SU-DHL-6 (cell line): ENCODE measurements at regions not wholly inside any gene's neighbourhood (a gene's known extent, or its start where the extent isn't known, plus 50 kb on each side); places are given as distances from the start of the nearest gene placed in this dataset.

Source experiments
- CTCF ChIP-seq: fragments of 200-600 bp; sonication (generic); IDR thresholded peaks from one replicate; pipeline ENCODE4 v1.5.1; 2017; ENCODE audit warnings: antibody characterized with exemption, mild to moderate bottlenecking, low read length, moderate library complexity; ENCODE audit not compliant: insufficient read depth, poor library complexity, severe bottlenecking
- EZH2phosphoT487 ChIP-seq: fragments of 200-600 bp; sonication (generic), shearing (Covaris generic); conservative IDR thresholded peaks from 2 replicates; pipeline ENCODE4 v1.6.1; 2018; ENCODE audit warnings: mild to moderate bottlenecking, antibody characterized with exemption, low read length, moderate library complexity, mixed read lengths

GRCh38 chr21:35962917-35963316 is 97.4 kb downstream of the SETD4 start:
- TF ChIP-seq CTCF (no peak), EZH2phosphoT487 (no peak)
